Uterus (tissue), 2 donors: ENCODE measurements at regions not wholly inside any gene's neighbourhood (a gene's known extent, or its start where the extent isn't known, plus 50 kb on each side); places are given as distances from the start of the nearest gene placed in this dataset.

Experiments used
- POLR2A ChIP-seq, 2 donors: fragments of 450-650 bp; IDR thresholded peaks; one replicate each; pipeline ENCODE4 v1.6.1; 2016; ENCODE audit warnings: antibody characterized with exemption in 2 of 2, mild to moderate bottlenecking in 1 of 2, moderate library complexity in 1 of 2
- TF ChIP-seq, protein P1 (sequence below), 4 experiments: fragments of 200-600 bp in 2 of 4; fragments of 450-650 bp in 2 of 4; sonication (generic) in 2 of 4; IDR thresholded peaks; one replicate each; pipeline ENCODE4 v1.5.1; 2016 to 2019; ENCODE audit warnings: antibody characterized with exemption in 4 of 4, mild to moderate bottlenecking in 2 of 4, moderate library complexity in 1 of 4

- TF ChIP-seq, protein P1, sequence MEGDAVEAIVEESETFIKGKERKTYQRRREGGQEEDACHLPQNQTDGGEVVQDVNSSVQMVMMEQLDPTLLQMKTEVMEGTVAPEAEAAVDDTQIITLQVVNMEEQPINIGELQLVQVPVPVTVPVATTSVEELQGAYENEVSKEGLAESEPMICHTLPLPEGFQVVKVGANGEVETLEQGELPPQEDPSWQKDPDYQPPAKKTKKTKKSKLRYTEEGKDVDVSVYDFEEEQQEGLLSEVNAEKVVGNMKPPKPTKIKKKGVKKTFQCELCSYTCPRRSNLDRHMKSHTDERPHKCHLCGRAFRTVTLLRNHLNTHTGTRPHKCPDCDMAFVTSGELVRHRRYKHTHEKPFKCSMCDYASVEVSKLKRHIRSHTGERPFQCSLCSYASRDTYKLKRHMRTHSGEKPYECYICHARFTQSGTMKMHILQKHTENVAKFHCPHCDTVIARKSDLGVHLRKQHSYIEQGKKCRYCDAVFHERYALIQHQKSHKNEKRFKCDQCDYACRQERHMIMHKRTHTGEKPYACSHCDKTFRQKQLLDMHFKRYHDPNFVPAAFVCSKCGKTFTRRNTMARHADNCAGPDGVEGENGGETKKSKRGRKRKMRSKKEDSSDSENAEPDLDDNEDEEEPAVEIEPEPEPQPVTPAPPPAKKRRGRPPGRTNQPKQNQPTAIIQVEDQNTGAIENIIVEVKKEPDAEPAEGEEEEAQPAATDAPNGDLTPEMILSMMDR (IDR thresholded peaks at IDR 0.05) = no peak
- TF ChIP-seq POLR2A (IDR thresholded peaks at IDR 0.05) = no peak
These were observed 425.8 kb upstream of the ATXN7L3B start for GRCh38 chr12:74111688-74112360.
